Body of pancreas (tissue), 4 donors: ENCODE measurements at regions not wholly inside any gene's neighbourhood (a gene's known extent, or its start where the extent isn't known, plus 50 kb on each side); places are given as distances from the start of the nearest gene placed in this dataset.

Source experiments
- POLR2A ChIP-seq, 3 donors: fragments of 450-650 bp; IDR thresholded peaks; one replicate each; pipeline ENCODE4 v1.6.1; 2016; ENCODE audit warnings: antibody characterized with exemption in 3 of 3, mild to moderate bottlenecking in 2 of 3
- TF ChIP-seq, protein P1 (sequence below), 7 experiments: fragments of 450-650 bp in 4 of 7; fragments of 200-600 bp in 3 of 7; sonication (generic) in 3 of 7; IDR thresholded peaks; one replicate each; pipeline ENCODE4 v1.5.1; 2016 to 2019; ENCODE audit warnings: antibody characterized with exemption in 7 of 7

DNA sequence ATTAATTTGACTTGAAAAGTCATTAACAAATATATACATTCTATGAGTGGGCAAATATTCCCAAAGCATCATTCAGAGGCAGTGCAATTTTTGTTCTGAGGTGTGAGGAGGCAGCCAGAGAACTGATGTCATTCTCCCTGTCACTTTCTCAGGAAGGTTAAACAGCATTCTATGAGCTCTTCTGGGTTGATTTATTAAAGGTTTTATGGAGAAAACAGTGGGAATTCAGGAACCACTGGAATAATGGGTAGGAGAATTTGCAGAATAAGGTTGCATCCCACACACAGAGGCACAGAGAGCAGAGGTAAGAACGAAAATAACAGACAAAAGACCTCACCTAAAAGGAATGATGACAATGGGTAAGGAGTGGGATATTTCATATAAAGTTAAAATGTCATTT lies 860.6 kb downstream of the TFAP2A start:
- TF ChIP-seq, protein P1, sequence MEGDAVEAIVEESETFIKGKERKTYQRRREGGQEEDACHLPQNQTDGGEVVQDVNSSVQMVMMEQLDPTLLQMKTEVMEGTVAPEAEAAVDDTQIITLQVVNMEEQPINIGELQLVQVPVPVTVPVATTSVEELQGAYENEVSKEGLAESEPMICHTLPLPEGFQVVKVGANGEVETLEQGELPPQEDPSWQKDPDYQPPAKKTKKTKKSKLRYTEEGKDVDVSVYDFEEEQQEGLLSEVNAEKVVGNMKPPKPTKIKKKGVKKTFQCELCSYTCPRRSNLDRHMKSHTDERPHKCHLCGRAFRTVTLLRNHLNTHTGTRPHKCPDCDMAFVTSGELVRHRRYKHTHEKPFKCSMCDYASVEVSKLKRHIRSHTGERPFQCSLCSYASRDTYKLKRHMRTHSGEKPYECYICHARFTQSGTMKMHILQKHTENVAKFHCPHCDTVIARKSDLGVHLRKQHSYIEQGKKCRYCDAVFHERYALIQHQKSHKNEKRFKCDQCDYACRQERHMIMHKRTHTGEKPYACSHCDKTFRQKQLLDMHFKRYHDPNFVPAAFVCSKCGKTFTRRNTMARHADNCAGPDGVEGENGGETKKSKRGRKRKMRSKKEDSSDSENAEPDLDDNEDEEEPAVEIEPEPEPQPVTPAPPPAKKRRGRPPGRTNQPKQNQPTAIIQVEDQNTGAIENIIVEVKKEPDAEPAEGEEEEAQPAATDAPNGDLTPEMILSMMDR (IDR thresholded peaks at IDR 0.05): no peak
- TF ChIP-seq POLR2A (IDR thresholded peaks at IDR 0.05): no peak
